ENCODE measurements at regions not wholly inside any gene's neighbourhood (a gene's known extent, or its start where the extent isn't known, plus 50 kb on each side); places are given as distances from the start of the nearest gene placed in this dataset.

DNA sequence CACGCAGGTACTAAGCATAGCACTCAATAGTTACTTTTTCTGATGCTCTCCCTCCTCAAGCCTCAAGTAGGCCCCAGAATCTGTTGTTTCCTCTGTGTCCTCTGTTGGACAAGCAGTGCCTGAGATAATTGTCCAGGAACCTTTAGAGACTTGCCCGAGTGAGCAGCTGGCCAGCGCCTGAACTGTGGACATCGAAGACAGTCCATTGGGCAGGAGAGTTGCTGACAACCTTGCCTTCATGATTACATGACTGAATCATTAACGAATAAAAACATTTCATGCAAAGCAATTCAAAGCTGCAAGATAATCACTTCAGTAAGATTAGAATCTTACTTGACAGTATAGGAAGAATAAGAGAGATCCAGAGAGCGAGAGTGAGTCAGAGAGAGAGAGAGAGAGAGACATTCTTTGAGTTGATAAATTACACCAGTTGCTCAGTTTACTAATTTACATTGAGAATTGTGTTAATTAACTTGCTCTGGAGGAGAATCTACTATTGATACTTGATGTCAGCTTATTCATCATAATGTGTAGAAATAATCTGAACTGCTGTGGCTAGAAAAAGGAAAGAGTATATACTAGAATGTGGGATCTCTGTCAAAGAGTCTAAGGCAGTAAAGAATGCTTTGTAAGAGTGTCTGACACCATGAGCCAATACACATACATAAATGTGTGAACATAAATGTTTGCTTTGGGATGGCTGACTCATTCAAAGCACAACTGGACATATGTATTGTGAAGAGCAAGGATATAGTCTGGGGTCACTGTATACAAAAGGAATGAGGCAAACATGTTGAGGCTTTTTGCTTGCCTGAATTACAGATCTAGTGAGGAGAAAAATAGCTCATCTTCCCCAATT lies 216.0 kb downstream of the ZNF326 start:
- TF ChIP-seq CTCF (IDR thresholded peaks at IDR 0.05; ENCODE audit: insufficient read depth, low read depth, low read length, missing control alignments): no peak
- DNase-seq (ENCODE audit: low read depth): peak; percentile 9
- no peak overlapping the region for H3K4me3 ChIP-seq (ENCODE audit: low read length)

DNA sequence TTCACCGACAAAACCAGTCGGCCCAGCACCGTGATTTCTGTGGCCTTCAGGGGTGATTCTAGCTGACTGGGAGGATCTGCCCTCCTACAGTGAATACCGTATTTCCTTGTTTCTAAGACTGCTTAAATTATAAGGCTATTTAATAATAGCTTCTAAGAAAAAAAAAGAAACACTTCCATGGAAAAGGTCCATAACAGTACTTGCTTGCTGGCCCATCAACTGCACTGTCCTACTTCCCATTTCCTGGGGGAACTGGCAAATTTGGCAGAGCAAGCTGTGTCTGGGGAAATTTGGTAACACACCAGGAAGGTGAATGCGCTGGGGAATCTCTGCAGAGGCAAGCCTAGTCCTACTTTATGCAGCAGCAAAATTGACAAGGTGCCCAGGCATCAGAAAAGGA lies 214.0 kb downstream of the ZNF326 start:
- no peak for TF ChIP-seq CTCF (IDR thresholded peaks at IDR 0.05; ENCODE audit: insufficient read depth, low read depth, low read length, missing control alignments)
- no peak overlapping the region for H3K4me3 ChIP-seq (ENCODE audit: low read length)
- no peak for DNase-seq (ENCODE audit: low read depth)

DNA sequence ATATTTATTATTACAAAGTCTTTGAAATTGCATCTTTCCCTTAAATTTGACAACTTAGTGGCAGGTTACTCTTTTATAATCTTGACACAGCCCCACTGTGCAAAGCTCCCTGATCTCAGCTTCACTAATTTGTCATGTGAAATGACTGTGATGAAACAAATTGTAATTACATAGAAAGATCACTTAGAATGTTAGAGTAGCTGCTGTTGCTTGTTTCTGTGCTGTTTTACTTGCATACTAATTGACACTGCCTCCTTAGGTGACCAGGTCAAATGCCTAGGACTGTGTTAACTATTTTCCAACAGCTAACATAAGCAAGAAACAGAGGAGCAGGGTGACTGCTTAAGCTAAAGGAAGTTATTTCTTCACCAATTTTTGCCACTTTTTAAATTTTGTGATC lies 211.3 kb downstream of the ZNF326 start:
- no peak for DNase-seq (ENCODE audit: low read depth)
- H3K4me3 ChIP-seq (ENCODE audit: low read length): no peak overlapping the region
- no peak for TF ChIP-seq CTCF (IDR thresholded peaks at IDR 0.05; ENCODE audit: insufficient read depth, low read depth, low read length, missing control alignments)

DNA sequence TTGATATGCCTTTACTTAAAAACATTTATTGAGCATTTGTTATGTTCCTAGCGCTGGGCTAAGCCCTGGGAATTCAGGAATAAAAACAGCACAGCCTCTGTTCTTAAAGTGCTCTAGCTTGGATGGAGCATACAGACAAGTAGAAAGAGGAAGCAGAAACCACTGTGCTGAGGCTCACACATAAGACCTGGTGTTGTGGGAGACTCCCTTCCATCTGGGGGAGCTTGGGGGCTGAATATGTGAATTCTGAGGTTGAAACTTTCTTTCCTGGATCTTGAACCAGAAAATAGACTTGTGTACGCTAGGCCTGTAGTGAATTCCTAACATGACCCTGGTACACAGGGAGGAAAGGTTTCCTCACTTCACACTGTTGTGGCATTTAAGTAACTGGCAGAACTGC lies 209.9 kb downstream of the ZNF326 start:
- DNase-seq (ENCODE audit: low read depth): no peak
- H3K4me3 ChIP-seq (ENCODE audit: low read length): no peak overlapping the region
- no peak for TF ChIP-seq CTCF (IDR thresholded peaks at IDR 0.05; ENCODE audit: insufficient read depth, low read depth, low read length, missing control alignments)

DNA sequence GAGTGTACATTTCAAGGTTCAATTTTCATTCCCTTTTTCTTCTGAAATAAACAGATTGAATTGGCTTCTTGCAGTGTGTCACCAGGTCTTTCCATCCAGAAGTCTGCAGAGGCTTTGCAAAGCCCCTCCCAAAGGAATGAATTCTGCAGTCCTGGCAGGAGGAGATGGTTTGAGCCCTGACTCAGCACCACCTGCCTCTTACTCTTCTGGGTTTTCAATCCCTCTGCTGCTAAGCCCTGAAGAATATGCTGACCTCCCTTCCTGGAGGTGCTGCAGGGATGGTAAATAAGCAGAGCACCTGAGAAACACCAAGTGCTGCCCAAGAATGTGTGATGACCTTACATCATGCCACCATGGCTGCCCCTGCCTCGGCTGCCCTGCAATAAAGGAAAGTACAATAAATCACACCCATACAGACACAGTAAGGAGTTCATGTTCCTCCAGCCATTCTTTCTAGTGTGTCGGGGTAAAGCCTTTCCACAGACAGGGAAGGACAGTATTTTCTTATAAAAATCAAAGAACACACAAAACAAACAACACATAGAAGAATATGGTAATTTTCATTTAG lies 209.2 kb downstream of the ZNF326 start:
- no peak for DNase-seq (ENCODE audit: low read depth)
- H3K4me3 ChIP-seq (ENCODE audit: low read length): no peak overlapping the region
- no peak for TF ChIP-seq CTCF (IDR thresholded peaks at IDR 0.05; ENCODE audit: insufficient read depth, low read depth, low read length, missing control alignments)

DNA sequence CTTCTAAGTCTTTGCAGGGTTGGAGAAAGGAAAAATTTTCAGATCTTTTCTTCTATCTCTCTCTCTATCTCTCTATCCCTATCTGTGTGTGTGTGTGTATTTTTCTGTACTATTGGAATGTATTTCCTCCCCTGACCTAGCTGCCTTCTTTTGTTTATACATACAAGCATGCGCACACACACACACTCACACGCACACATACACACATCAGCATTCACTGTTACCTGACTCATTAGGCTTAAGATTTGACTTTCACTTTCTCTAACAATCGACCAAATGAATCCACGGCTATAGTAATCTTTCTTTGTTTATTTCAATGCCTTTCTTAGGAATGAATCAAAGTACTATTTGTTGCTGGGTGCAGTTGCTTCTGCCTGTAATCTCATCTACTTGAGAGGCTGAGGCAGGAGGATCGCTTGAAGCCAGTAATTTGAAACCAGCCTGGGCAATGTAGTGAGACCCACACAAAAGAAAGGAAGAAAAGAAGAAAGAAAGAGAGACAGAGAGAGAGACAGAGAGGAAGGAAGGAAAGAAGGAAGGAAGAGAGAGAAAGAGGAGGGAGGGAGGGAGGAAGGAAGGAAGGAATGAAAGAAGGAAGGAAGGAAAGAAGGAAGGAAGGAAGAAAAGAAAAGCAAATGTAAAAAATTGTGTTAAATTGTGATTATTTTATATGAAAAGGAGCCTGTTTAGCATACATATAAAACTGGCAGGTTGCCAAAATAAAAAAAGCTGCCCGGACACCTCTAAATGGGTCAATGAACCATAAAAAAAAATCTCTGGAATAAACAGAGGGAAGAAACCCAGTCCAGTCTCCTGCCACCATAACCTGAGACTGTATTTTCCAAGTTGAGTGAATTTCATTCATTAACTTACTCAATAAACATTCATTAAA lies 206.8 kb downstream of the ZNF326 start:
- H3K4me3 ChIP-seq (ENCODE audit: low read length): no peak overlapping the region
- no peak for TF ChIP-seq CTCF (IDR thresholded peaks at IDR 0.05; ENCODE audit: insufficient read depth, low read depth, low read length, missing control alignments)
- peak; percentile 65 for DNase-seq (ENCODE audit: low read depth)

Measured in epithelial cell of esophagus (primary cell).